Stimulated activated CD8-positive, alpha-beta memory T cell treated with anti-CD3 and anti-CD28 coated beads, Interleukin-15, amount 100 ng/mL, for 1 hour (primary cell): ENCODE measurements at regions not wholly inside any gene's neighbourhood (a gene's known extent, or its start where the extent isn't known, plus 50 kb on each side); places are given as distances from the start of the nearest gene placed in this dataset.

Experiments
- DNase-seq: peaks from one replicate; pipeline ENCODE4 v3.0.0-alpha.2; 2020; ENCODE audit warnings: low read depth

GRCh38 chr2:19137433-19137832 lies 221.0 kb downstream of the OSR1 start:
- DNase-seq: no peak

DNA sequence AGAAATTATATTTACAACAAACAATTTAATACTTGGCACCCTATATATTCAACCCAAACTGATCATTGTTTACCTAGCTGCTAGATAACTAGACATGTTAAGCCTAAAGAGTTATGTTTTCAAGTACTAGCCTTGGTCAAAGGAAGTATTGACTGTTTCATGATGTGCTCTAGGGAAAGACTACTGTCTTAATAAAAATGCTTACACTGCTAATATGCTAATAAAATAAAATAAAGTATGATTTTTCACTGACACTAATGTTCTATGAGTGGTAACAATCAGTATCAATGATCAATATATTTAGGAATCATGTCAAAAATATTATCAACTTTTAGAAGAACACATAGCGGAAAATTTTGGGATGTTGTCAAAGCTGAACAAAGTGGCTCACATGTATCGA lies 225.5 kb downstream of the OSR1 start:
- DNase-seq: no peak

GRCh38 chr2:19131871-19132270 lies 226.6 kb downstream of the OSR1 start:
- no peak for DNase-seq

DNA sequence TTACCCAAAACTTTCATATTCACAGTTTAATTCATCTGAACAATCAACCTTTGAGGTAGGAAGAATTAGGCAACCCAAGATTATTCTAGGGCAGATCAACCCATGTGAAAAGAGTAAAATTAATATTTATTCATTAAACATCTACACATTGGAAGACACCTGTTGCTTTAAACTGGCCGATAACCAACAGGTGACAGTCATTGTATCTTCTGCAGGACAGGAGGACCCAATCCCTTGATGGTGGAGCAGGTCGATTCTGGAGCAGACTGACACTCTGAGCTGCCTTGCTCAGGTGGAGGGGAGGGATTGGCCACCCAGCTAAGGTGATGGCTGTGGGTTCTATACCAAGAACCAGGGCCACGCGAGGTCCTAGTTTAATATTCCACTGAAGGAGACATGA lies 230.3 kb downstream of the OSR1 start:
- no peak for DNase-seq

DNA sequence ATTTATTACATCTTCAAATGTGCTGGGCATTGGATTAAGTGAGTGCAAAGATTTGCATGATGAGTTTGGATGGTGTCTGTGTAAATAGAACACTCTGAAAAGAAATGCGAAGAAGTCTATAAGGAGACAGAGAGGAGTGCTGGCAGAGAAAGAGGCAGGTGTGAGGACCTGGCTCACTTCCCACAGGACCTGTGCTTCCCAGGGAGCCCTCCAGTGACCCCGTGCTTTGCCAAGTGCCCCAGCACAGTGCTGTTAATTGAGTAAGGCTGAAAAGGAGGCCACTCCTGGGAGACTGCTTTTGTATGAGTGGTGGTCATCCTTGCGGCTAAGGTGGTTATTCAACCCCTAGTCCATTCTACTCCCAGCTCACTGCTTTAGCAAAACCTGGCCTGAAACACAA lies 230.8 kb downstream of the OSR1 start:
- no peak for DNase-seq

DNA sequence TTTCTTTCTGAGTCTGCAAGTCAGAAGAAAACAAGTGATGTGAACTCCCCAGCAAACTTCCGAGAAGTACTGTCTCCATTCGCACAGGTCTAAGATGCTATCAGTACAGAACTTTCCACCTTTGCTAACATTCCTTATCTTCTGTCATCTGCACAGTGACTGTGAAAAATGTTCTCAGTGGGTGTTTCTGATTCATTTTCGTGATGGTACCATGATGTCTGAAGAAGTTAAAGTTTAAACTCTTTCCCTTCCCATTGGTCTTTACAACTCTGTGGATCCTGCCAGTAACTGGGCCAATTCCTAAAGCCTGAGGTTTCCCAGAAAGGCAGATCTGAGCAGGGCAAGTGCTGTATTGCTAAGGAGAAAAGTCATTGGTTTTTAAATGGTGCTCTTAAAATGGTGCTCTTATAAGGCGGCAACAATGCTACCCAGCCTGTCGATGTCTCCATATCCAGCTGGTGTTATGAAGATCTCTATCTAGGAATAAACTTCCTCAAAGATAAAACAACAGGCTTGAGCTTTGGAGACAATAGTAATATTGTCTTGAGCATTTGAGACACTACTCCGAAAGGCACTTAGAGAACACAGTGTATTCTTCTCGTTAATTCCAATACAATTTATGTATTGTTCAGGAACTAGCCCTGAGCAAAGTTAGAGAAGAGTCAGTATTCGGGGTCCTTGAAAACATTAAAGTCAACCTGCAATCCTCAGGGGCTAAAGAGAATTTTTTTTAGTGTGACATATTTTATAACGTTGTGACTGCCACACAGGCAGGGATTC lies 232.3 kb downstream of the OSR1 start:
- no peak for DNase-seq

GRCh38 chr2:19124135-19124534 lies 234.3 kb downstream of the OSR1 start:
- no peak for DNase-seq

DNA sequence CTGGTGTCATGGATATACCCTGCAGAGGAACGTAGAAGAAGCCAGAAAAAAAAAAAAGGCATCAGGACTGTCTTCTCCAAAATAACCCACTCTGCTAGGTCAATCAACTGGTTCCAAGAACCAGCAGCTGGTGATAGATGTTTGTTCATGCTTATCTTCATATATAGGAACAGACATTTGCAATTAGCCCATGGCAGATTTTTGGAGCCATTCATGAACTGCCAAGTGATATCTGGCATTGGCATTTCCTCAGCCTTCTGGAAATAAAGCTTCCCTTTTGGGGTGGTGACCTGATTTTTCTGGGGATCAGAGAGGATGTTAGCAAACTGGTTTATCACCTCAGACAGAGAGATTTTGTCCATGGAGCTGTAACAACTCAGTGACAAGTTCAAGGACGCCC lies 234.9 kb downstream of the OSR1 start:
- no peak for DNase-seq

DNA sequence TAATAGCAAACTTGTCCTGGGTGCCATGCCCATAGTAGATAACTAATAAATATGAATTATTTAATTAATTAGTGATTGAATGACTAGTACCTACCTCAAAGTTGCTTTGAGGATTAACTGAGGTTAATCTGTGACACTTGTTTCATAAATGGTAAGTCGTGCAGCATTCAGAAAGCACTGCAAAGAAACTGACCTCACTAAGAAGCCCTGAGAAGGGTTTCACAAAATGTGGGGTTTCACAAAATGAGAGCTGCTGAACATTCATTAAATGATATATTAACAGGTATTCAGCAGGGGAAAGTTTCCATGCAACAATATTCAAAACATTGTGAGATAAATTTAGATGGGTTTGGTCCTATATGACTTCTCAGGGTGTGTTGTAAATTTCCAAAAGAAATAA lies 236.2 kb downstream of the OSR1 start:
- DNase-seq: no peak

- no peak for DNase-seq
These were observed 237.3 kb downstream of the OSR1 start for GRCh38 chr2:19120941-19121750.

DNA sequence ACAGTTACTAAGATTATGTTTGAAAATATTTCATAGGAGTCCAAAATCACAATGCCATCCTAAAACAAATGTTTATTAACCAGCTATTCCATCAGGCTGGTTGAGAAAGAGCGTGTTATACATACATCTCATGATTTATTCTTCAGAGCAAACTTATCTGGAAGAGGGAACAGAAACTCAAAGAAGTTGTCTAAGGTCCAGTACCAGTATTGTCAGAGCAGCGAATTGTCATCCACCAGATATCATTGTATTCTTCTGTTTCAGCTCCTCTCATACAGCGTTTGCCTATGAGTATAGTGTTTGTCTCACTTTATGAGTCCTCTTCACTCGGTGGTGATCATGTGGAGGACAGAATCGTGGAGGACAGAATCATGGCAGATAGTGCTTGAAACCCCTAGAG lies 238.2 kb downstream of the OSR1 start:
- DNase-seq: no peak

GRCh38 chr2:19119326-19120001 lies 239.0 kb downstream of the OSR1 start:
- DNase-seq: no peak

DNA sequence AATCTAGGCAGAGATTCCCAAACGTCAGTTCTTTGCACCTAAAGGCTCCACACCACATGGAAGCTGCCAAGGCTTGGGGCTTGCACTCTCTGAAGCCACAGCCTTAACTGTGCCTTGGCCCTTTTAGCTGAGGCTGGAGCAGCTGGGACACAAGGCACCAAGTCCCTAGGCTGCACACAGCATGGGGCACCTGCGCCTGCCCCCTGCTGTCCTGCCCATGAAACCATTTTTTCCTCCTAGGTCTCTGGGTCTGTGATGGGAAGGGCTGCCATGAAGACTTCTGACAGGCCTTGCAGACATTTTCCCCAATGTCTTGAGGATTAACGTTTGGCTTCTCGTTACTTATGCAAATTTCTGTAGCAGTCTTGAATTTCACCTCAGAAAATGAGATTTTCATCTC lies 241.5 kb downstream of the OSR1 start:
- DNase-seq: no peak

- DNase-seq: no peak
These were observed 243.6 kb downstream of the OSR1 start for GRCh38 chr2:19114754-19115231.

GRCh38 chr2:19114126-19114525 lies 244.3 kb downstream of the OSR1 start:
- DNase-seq: no peak

- DNase-seq: no peak
These were observed 247.1 kb downstream of the OSR1 start for GRCh38 chr2:19111354-19111753.

DNA sequence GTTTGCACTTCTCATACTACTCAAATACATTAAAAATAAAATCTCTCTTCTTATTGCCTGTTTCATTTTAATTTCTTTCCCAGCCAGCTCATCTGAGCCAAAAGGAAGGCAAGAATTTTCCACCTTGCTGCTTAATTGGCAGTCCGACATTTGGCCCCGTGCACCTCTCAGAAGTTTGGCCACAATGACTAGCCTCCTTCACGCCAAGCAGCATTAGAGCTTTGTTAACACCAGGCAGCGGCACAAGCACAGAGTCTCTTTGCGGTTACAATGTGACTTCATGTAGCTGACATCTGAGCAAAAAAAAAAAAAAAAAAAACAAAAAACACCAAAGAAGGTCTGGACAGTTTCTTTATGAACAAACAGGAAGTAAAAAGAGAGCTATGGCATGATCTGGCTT lies 248.9 kb downstream of the OSR1 start:
- no peak for DNase-seq

- no peak for DNase-seq
These were observed 252.0 kb downstream of the OSR1 start for GRCh38 chr2:19106376-19106775.

DNA sequence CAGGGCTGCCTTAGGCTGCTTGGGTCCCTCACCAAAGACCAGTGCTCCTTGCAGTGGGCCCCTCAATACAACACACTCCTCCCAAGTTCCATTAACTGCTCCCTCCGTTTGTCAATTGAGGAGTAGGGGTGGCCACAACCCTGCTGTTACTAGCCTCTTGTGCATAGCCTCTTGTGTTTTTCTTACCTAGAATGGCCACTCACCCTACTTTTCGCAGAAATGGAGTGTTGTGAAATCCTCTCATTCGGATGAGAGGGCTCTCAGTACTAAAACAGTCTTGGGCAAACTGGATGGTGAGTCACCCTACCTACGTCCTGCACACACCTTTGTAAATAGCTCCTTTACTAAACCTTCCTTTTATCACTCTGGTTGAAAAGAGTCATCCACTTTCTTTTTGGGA lies 253.9 kb downstream of the OSR1 start:
- no peak for DNase-seq

GRCh38 chr2:19102696-19103423 lies 255.6 kb downstream of the OSR1 start:
- no peak for DNase-seq

DNA sequence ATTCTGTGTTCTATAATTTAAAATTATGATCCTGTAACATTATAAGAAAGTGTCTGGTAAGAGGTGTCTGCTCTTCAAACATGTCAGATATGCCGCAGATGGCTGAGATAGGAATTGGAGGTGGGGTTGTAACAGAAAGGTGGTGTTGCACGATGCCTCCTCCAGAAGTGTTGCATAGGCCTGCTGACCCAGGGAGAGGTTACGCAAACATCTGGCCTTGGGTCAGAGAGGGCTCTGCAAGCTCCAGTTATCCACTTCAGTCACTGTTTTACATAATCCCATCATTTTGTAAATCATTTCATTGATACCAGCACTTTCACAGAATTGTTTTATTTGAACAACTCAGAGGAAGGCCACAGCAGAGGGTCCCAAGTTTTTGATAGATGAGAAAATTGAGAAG lies 256.5 kb downstream of the OSR1 start:
- DNase-seq: no peak

GRCh38 chr2:19100570-19100969 lies 257.9 kb downstream of the OSR1 start:
- no peak for DNase-seq
